Kidney (tissue), 13 donors: ENCODE measurements at regions not wholly inside any gene's neighbourhood (a gene's known extent, or its start where the extent isn't known, plus 50 kb on each side); places are given as distances from the start of the nearest gene placed in this dataset.

ENCODE experiments used
- DNase-seq, 5 donors: peaks; one replicate each; pipeline ENCODE4 v3.0.0-alpha.2; 2013 to 2020
- FAIRE-seq: peaks from 2 replicates; lab custom pipeline; 2012; peaks lifted over from hg19 to GRCh38; lab: Jason Lieb, UNC
- H3K27ac ChIP-seq, 2 donors: one replicate each; pipeline ENCODE4 v1.7.0; 2013; ENCODE audit warnings: low read depth in 2 of 2, low read length in 2 of 2, inconsistent platforms in 1 of 2
- H3K27me3 ChIP-seq: one replicate; pipeline ENCODE4 v1.7.1; 2013; ENCODE audit warnings: low read length, inconsistent platforms; ENCODE audit not compliant: control insufficient read depth, insufficient read depth
- H3K36me3 ChIP-seq, 3 donors: one replicate each; pipeline versions ENCODE4 v1.7.0 to v1.7.1; 2013; ENCODE audit warnings: low read length in 3 of 3, control low read depth in 1 of 3, inconsistent platforms in 1 of 3; ENCODE audit not compliant: insufficient read depth in 3 of 3, control insufficient read depth in 2 of 3
- H3K4me1 ChIP-seq, 3 donors: one replicate each; pipeline versions ENCODE4 v1.7.0 to v1.7.1; 2013; ENCODE audit warnings: low read length in 3 of 3, inconsistent platforms in 1 of 3, low read depth in 1 of 3; ENCODE audit not compliant: control insufficient read depth in 2 of 3, insufficient read depth in 2 of 3
- H3K4me3 ChIP-seq, 3 donors: one replicate each; pipeline versions ENCODE4 v1.7.0 to v1.8.1; 2013; ENCODE audit warnings: low read length in 3 of 3, control low read depth in 1 of 3, inconsistent platforms in 1 of 3
- H3K9ac ChIP-seq, 3 donors: one replicate each; pipeline versions ENCODE4 v1.7.0 to v1.7.1; 2013; ENCODE audit warnings: low read length in 3 of 3, control low read depth in 1 of 3, inconsistent platforms in 1 of 3
- H3K9me3 ChIP-seq, 3 donors: one replicate each; pipeline versions ENCODE4 v1.7.0 to v1.7.1; 2013; ENCODE audit warnings: low read length in 3 of 3, control low read depth in 1 of 3, inconsistent platforms in 1 of 3; ENCODE audit not compliant: control insufficient read depth in 2 of 3, insufficient read depth in 1 of 3
- CTCF ChIP-seq: IDR thresholded peaks from 3 replicates; pipeline ENCODE4 v1.5.1; 2012; ENCODE audit warnings: mild to moderate bottlenecking, moderate library complexity, borderline replicate concordance; ENCODE audit not compliant: insufficient read depth; ENCODE audit errors: extremely low read depth
- intact Hi-C: fragments of 100-400 bp; cut with DNase I; formaldehyde crosslinking; loops from one replicate; pipeline ENCODE4 v1.11.1; 2022
- donor health status: control.
- donor health status: control.
- donor health status: control.
- donor health status: control.
- donor health status: control.
- donor health status: DM: yes; HTN: yes; CAD: no.
- donor health status: Normal renal cell carcinoma (clear cell type).

- DNase-seq, result no peak
- intact Hi-C loops, result no loop called here
- no peaks in the 10 kb centered on the region for H3K36me3 ChIP-seq
- TF ChIP-seq CTCF, result no peak
- H3K27me3 ChIP-seq, result no peaks in the 10 kb centered on the region
- H3K9me3 ChIP-seq, result no peaks in the 10 kb centered on the region
- H3K4me1 ChIP-seq, result no peaks in the 10 kb centered on the region
- no peak overlapping the region for H3K4me3 ChIP-seq
- no peak for FAIRE-seq
- no peak overlapping the region for H3K9ac ChIP-seq
- H3K27ac ChIP-seq, result no peak overlapping the region
These were observed 216.4 kb upstream of the MAP3K1 start for GRCh38 chr5:56598941-56599340.

GRCh38 chr5:56596155-56596554 is 219.2 kb upstream of the MAP3K1 start:
- Histone ChIP-seq H3K4me3 (no peak overlapping the region), H3K27ac (no peak overlapping the region), H3K9ac (no peak overlapping the region), H3K27me3 (no peaks in the 10 kb centered on the region), H3K36me3 (no peaks in the 10 kb centered on the region), H3K4me1 (no peaks in the 10 kb centered on the region), H3K9me3 (no peaks in the 10 kb centered on the region)
- TF ChIP-seq CTCF, result no peak
- intact Hi-C loops, result no loop called here
- FAIRE-seq, result no peak
- DNase-seq, result no peak

GRCh38 chr5:56595566-56595965 is 219.8 kb upstream of the MAP3K1 start:
- intact Hi-C loops, result no loop called here
- Histone ChIP-seq H3K36me3 (no peaks in the 10 kb centered on the region), H3K9me3 (no peaks in the 10 kb centered on the region), H3K27me3 (no peaks in the 10 kb centered on the region), H3K9ac (no peak overlapping the region), H3K4me3 (no peak overlapping the region), H3K27ac (no peak overlapping the region), H3K4me1 (no peaks in the 10 kb centered on the region)
- TF ChIP-seq CTCF, result no peak
- no peak for FAIRE-seq
- DNase-seq, result no peak

- no peak overlapping the region for H3K4me3 ChIP-seq
- no peak overlapping the region for H3K27ac ChIP-seq
- DNase-seq (no peak), FAIRE-seq (no peak)
- TF ChIP-seq CTCF, result no peak
- no peak overlapping the region for H3K9ac ChIP-seq
- no peaks in the 10 kb centered on the region for H3K36me3 ChIP-seq
- intact Hi-C loops, result no loop called here
- no peaks in the 10 kb centered on the region for H3K4me1 ChIP-seq
- H3K9me3 ChIP-seq, result no peaks in the 10 kb centered on the region
- no peaks in the 10 kb centered on the region for H3K27me3 ChIP-seq
These were observed 220.6 kb upstream of the MAP3K1 start for GRCh38 chr5:56594792-56595191.
